H1 (cell line): ENCODE measurements at regions not wholly inside any gene's neighbourhood (a gene's known extent, or its start where the extent isn't known, plus 50 kb on each side); places are given as distances from the start of the nearest gene placed in this dataset.

Experiments
- CTCF ChIA-PET: fragments of 300-600 bp; sonication (Branson Sonifier 250); formaldehyde crosslinking; loops from one replicate; lab custom pipeline; 2021; ENCODE audit not compliant: partially characterized antibody; lab: Charles Lee
- POLR2A ChIA-PET: fragments of 300-600 bp; sonication (Branson Sonifier 250); formaldehyde crosslinking; loops from one replicate; lab custom pipeline; 2021; ENCODE audit warnings: inconsistent platforms; ENCODE audit not compliant: partially characterized antibody; lab: Charles Lee
- DNase-seq, 2 experiments: peaks; one replicate each; pipeline versions ENCODE4 v3.0.0 to v3.0.0-alpha.2; 2010 to 2022; ENCODE audit warnings: low spot score in 2 of 2, low read depth in 1 of 2, mixed read lengths in 1 of 2
- FAIRE-seq: peaks from 2 replicates; lab custom pipeline; 2011; peaks lifted over from hg19 to GRCh38; lab: Jason Lieb, UNC
- H2AFZ ChIP-seq: 2 replicates; pipeline ENCODE4 v1.8.1; 2012; ENCODE audit warnings: low read length, inconsistent platforms
- H2AK5ac ChIP-seq: 2 replicates; pipeline ENCODE4 v1.6.1; 2013; ENCODE audit warnings: low read depth, low read length
- H2BK120ac ChIP-seq: replicated peaks from 2 replicates; pipeline ENCODE3; 2013; ENCODE audit warnings: low read depth, low read length, inconsistent platforms
- H2BK12ac ChIP-seq: 2 replicates; pipeline ENCODE4 v1.6.1; 2013; ENCODE audit warnings: low read depth, low read length
- H2BK15ac ChIP-seq: 2 replicates; pipeline ENCODE4 v1.6.1; 2013; ENCODE audit warnings: low read length
- H2BK20ac ChIP-seq: 2 replicates; pipeline ENCODE4 v1.6.1; 2013; ENCODE audit warnings: low read length
- H2BK5ac ChIP-seq: 2 replicates; pipeline ENCODE4 v1.6.1; 2013; ENCODE audit warnings: low read depth, low read length
- H3K14ac ChIP-seq: 2 replicates; pipeline ENCODE4 v1.6.1; 2013; ENCODE audit warnings: inconsistent platforms; ENCODE audit not compliant: insufficient read length
- H3K18ac ChIP-seq: 2 replicates; pipeline ENCODE4 v1.6.1; 2013; ENCODE audit warnings: low read length; ENCODE audit errors: extremely low read depth
- H3K23ac ChIP-seq: 2 replicates; pipeline ENCODE4 v1.6.1; 2013; ENCODE audit warnings: inconsistent platforms; ENCODE audit not compliant: insufficient read length
- H3K23me2 ChIP-seq: 2 replicates; pipeline ENCODE4 v1.6.1; 2013; ENCODE audit warnings: low read depth, low read length
- H3K27ac ChIP-seq: 2 replicates; pipeline ENCODE4 v1.6.1; 2011; ENCODE audit warnings: low read depth, low read length, inconsistent platforms
- H3K27me3 ChIP-seq, 4 experiments: replicated peaks in 1 of 4; 1 replicate in 1 of 4; 2 replicates in 3 of 4; pipeline versions ENCODE4 v1.6.1 to v1.8.1; 2011 to 2013; ENCODE audit warnings: low read length in 3 of 4, mild to moderate bottlenecking in 3 of 4, inconsistent platforms in 2 of 4, mixed read lengths in 2 of 4, moderate library complexity in 1 of 4; ENCODE audit not compliant: control insufficient read depth in 3 of 4, insufficient read depth in 3 of 4; ENCODE audit errors: extremely low read depth in 1 of 4
- H3K36me3 ChIP-seq, 4 experiments: 2 replicates each; pipeline versions ENCODE4 v1.6.1 to v1.8.1; 2011 to 2013; ENCODE audit warnings: mild to moderate bottlenecking in 4 of 4, low read length in 3 of 4, moderate library complexity in 2 of 4, control low read depth in 1 of 4, inconsistent platforms in 1 of 4; ENCODE audit not compliant: insufficient read depth in 4 of 4, control insufficient read depth in 2 of 4
- H3K4ac ChIP-seq: replicated peaks from 2 replicates; pipeline ENCODE3; 2013; ENCODE audit warnings: low read length, low read depth, mixed read lengths, inconsistent platforms; ENCODE audit not compliant: insufficient read length
- H3K4me1 ChIP-seq, 4 experiments: replicated peaks in 1 of 4; 1 replicate in 1 of 4; 2 replicates in 3 of 4; pipeline versions ENCODE4 v1.6.1 to v1.8.1; 2011 to 2013; ENCODE audit warnings: low read length in 3 of 4, inconsistent platforms in 2 of 4, mixed read lengths in 1 of 4; ENCODE audit not compliant: insufficient read depth in 4 of 4, control insufficient read depth in 3 of 4
- H3K4me2 ChIP-seq, 2 experiments: 2 replicates each; pipeline versions ENCODE4 v1.6.1 to v1.8.1; 2011 to 2013; ENCODE audit warnings: low read depth in 2 of 2, low read length in 2 of 2, control low read depth in 1 of 2, inconsistent platforms in 1 of 2, mild to moderate bottlenecking in 1 of 2; ENCODE audit not compliant: insufficient read depth in 1 of 2
- H3K4me3 ChIP-seq, 4 experiments: fragments of 200-600, 300-600 bp in 1 of 4; sonication (generic), shearing (Covaris generic), sonication (Bioruptor Twin) in 1 of 4; 2 replicates each; pipeline versions ENCODE4 v1.5.1 to v1.8.1; 2011 to 2016; ENCODE audit warnings: low read length in 4 of 4, low read depth in 3 of 4, control low read depth in 2 of 4, inconsistent platforms in 2 of 4, mild to moderate bottlenecking in 2 of 4, mixed read lengths in 1 of 4, moderate library complexity in 1 of 4; ENCODE audit not compliant: insufficient read depth in 2 of 4; ENCODE audit errors: extremely low read depth in 1 of 4
- H3K56ac ChIP-seq: replicated peaks from 2 replicates; pipeline ENCODE3; 2013; ENCODE audit warnings: low read depth, mild to moderate bottlenecking, mixed read lengths, low read length, inconsistent platforms; ENCODE audit not compliant: insufficient read length
- H3K79me1 ChIP-seq: 2 replicates; pipeline ENCODE4 v1.6.1; 2013; ENCODE audit warnings: low read depth, low read length, control low read depth
- H3K79me2 ChIP-seq, 2 experiments: 2 replicates each; pipeline versions ENCODE4 v1.6.1 to v1.8.1; 2012 to 2013; ENCODE audit warnings: low read length in 2 of 2, mild to moderate bottlenecking in 2 of 2, inconsistent platforms in 1 of 2; ENCODE audit not compliant: insufficient read depth in 2 of 2, control insufficient read depth in 1 of 2
- H3K9ac ChIP-seq, 4 experiments: replicated peaks in 1 of 4; 1 replicate in 1 of 4; 2 replicates in 3 of 4; pipeline versions ENCODE4 v1.6.1 to v1.8.1; 2011 to 2013; ENCODE audit warnings: low read depth in 3 of 4, low read length in 3 of 4, control low read depth in 2 of 4, mild to moderate bottlenecking in 2 of 4, moderate library complexity in 2 of 4, inconsistent platforms in 1 of 4; ENCODE audit errors: extremely low read depth in 1 of 4
- H3K9me3 ChIP-seq, 2 experiments: 2 replicates each; pipeline versions ENCODE4 v1.6.1 to v1.8.1; 2012 to 2013; ENCODE audit warnings: mild to moderate bottlenecking in 2 of 2, moderate library complexity in 2 of 2, control low read depth in 1 of 2, inconsistent platforms in 1 of 2, low read depth in 1 of 2, low read length in 1 of 2, mixed read lengths in 1 of 2; ENCODE audit not compliant: insufficient read depth in 2 of 2
- H4K20me1 ChIP-seq, 2 experiments: replicated peaks in 1 of 2; 2 replicates each; pipeline versions ENCODE3 to v1.8.1; 2011 to 2013; ENCODE audit warnings: inconsistent platforms in 2 of 2, low read length in 2 of 2, mild to moderate bottlenecking in 1 of 2; ENCODE audit not compliant: insufficient read depth in 2 of 2, control insufficient read depth in 1 of 2
- H4K5ac ChIP-seq: 2 replicates; pipeline ENCODE4 v1.6.1; 2013; ENCODE audit warnings: low read length, low read depth, mixed read lengths, inconsistent platforms; ENCODE audit not compliant: insufficient read length
- H4K8ac ChIP-seq: 2 replicates; pipeline ENCODE4 v1.8.0; 2013; ENCODE audit warnings: mild to moderate bottlenecking, moderate library complexity, low read length, inconsistent platforms; ENCODE audit not compliant: insufficient read depth; ENCODE audit errors: extremely low read depth
- H4K91ac ChIP-seq: replicated peaks from 2 replicates; pipeline ENCODE3; 2013; ENCODE audit warnings: low read length, mixed read lengths, inconsistent platforms; ENCODE audit not compliant: insufficient read length
- TCF12 ChIP-seq: IDR thresholded peaks from 2 replicates; pipeline ENCODE4 v1.6.1; 2011; ENCODE audit warnings: low read depth, mild to moderate bottlenecking, low read length
- WGBS, 2 experiments: shearing (Covaris generic) in 1 of 2; methylation state at CpG; one replicate each; pipeline versions ENCODE4 v1.1.6 to v1.1.7; 2013 to 2015; ENCODE audit warnings: low lambda C conversion rate in 2 of 2, mixed read lengths in 2 of 2, inconsistent platforms in 1 of 2, low coverage in 1 of 2, missing lambda C conversion rate in 1 of 2; ENCODE audit not compliant: insufficient replicate concordance in 2 of 2, insufficient coverage in 1 of 2, insufficient read length in 1 of 2; ENCODE audit errors: extremely low coverage in 1 of 2, missing lambda C conversion rate in 1 of 2; 5-methylcytosine and 5-hydroxymethylcytosine counted together

GRCh38 chrY:8065220-8065619 is 1153.7 kb upstream of the AMELY start:
- Histone ChIP-seq H3K4me1 (no peaks in the 10 kb centered on the region), H3K9me3 (peaks cover 14 to 54% of the 10 kb centered on the region in 2 experiments; a peak in 1 of 4 replicates), H2BK15ac (no peak overlapping the region), H3K14ac (no peak overlapping the region), H3K79me1 (no peaks in the 10 kb centered on the region), H2AFZ (no peak overlapping the region), H2AK5ac (no peak overlapping the region), H4K5ac (no peak overlapping the region), H2BK12ac (no peak overlapping the region), H2BK120ac (no peak overlapping the region), H3K4ac (no peak overlapping the region), H3K18ac (no peak overlapping the region), H4K20me1 (no peaks in the 10 kb centered on the region), H3K56ac (no peak overlapping the region), H3K23ac (no peak overlapping the region), H3K23me2 (no peaks in the 10 kb centered on the region), H3K36me3 (no peaks in the 10 kb centered on the region), H3K4me2 (no peak overlapping the region), H3K27ac (no peak overlapping the region), H3K27me3 (no peaks in the 10 kb centered on the region), H4K91ac (no peak overlapping the region), H2BK20ac (no peak overlapping the region), H3K4me3 (no peak overlapping the region), H3K79me2 (no peaks in the 10 kb centered on the region), H3K9ac (no peak overlapping the region), H2BK5ac (no peak overlapping the region), H4K8ac (no peak overlapping the region)
- WGBS, 2 experiments, result 77% methylated on average over 2 of the region's 2 CpGs; no CpG with 5 or more reads in 1 of the 2 experiments
- DNase-seq, result no peak
- TF ChIP-seq TCF12, result no peak
- ChIA-PET CTCF (no interaction called here), POLR2A (no interaction called here)
- FAIRE-seq, result no peak
